Adrenal gland (tissue), 5 donors: ENCODE measurements at regions not wholly inside any gene's neighbourhood (a gene's known extent, or its start where the extent isn't known, plus 50 kb on each side); places are given as distances from the start of the nearest gene placed in this dataset.

ENCODE experiments used
- CTCF ChIP-seq, 6 experiments: fragments of 450-650 bp in 4 of 6; fragments of 200-600 bp in 2 of 6; sonication (generic) in 1 of 6; IDR thresholded peaks; 1 replicate in 5 of 6; 2 replicates in 1 of 6; pipeline versions ENCODE4 v1.5.1 to v1.8.0; 2016 to 2021; ENCODE audit warnings: antibody characterized with exemption in 6 of 6, mild to moderate bottlenecking in 2 of 6, moderate library complexity in 1 of 6
- POLR2A ChIP-seq, 2 donors: fragments of 450-650 bp; IDR thresholded peaks; one replicate each; pipeline ENCODE4 v1.6.1; 2017; ENCODE audit warnings: antibody characterized with exemption in 2 of 2, mild to moderate bottlenecking in 2 of 2, moderate library complexity in 1 of 2
- donor health status: DM: no; HTN: no; CAD: no.

- TF ChIP-seq CTCF (IDR thresholded peaks at IDR 0.05) (no peak), POLR2A (IDR thresholded peaks at IDR 0.05) (no peak)
Observed at GRCh38 chr7:10723832-10724231, 249.8 kb upstream of the PHF14 start.
